ENCODE measurements at regions not wholly inside any gene's neighbourhood (a gene's known extent, or its start where the extent isn't known, plus 50 kb on each side); places are given as distances from the start of the nearest gene placed in this dataset.

- TF ChIP-seq CTCF (IDR thresholded peaks at IDR 0.05) (no peak), POLR2A (IDR thresholded peaks at IDR 0.05) (no peak), POLR2AphosphoS5 (IDR thresholded peaks at IDR 0.05) (no peak)
Observed at GRCh38 chr13:58955546-58956385, 1208.0 kb downstream of the DIAPH3 start.

All from prostate gland (tissue), 2 donors.